ENCODE measurements at regions not wholly inside any gene's neighbourhood (a gene's known extent, or its start where the extent isn't known, plus 50 kb on each side); places are given as distances from the start of the nearest gene placed in this dataset.

- TF ChIP-seq ZBTB20 (CRISPR knock-in tag; IDR thresholded peaks at IDR 0.05; ENCODE audit: borderline replicate concordance, low read depth) = 0 out of 2 replicates have a peak, but pooled peaks have one; percentile 31
- peak; percentile 72; the same call in 1 of the 2 replicates for TF ChIP-seq ZNF710 (CRISPR knock-in tag; IDR thresholded peaks at IDR 0.05; ENCODE audit: borderline replicate concordance)
- no peak for TF ChIP-seq FOXA1 (IDR thresholded peaks at IDR 0.05)
- TF ChIP-seq FOXA1 (CRISPR knock-in tag; IDR thresholded peaks at IDR 0.05) = peak; percentile 87
- peak; percentile 59; the same call in 1 of the 2 replicates for TF ChIP-seq ZNF772 (CRISPR knock-in tag; IDR thresholded peaks at IDR 0.05)
- peak; percentile 63; the same call in 1 of the 2 replicates for TF ChIP-seq BRD4 (CRISPR knock-in tag; IDR thresholded peaks at IDR 0.05)
- no peak for TF ChIP-seq ZNF337 (CRISPR knock-in tag; IDR thresholded peaks at IDR 0.05; ENCODE audit: borderline replicate concordance, low read depth)
- peak; percentile 82 for TF ChIP-seq ARNTL (CRISPR knock-in tag; IDR thresholded peaks at IDR 0.05)
- no peak for TF ChIP-seq ZNF7 (CRISPR knock-in tag; IDR thresholded peaks at IDR 0.05)
- TF ChIP-seq KLF16 (CRISPR knock-in tag; IDR thresholded peaks at IDR 0.05) = peak in 1 of 2 experiments; percentile 48; a peak in 1 of 4 replicates
- TF ChIP-seq ZNF614 (CRISPR knock-in tag; IDR thresholded peaks at IDR 0.05; ENCODE audit: borderline replicate concordance) = peak; percentile 40; the same call in 1 of the 2 replicates
- TF ChIP-seq ZNF788 (CRISPR knock-in tag; IDR thresholded peaks at IDR 0.05; ENCODE audit: borderline replicate concordance) = peak; percentile 69; the same call in 1 of the 2 replicates
- TF ChIP-seq ZNF362 (CRISPR knock-in tag; IDR thresholded peaks at IDR 0.05; ENCODE audit: borderline replicate concordance) = peak; percentile 44; the same call in 1 of the 2 replicates
- no peak for TF ChIP-seq ZNF678 (CRISPR knock-in tag; IDR thresholded peaks at IDR 0.05)
- TF ChIP-seq XRCC5 (optimal IDR thresholded peaks at IDR 0.05; ENCODE audit: low read length) = no peak
- TF ChIP-seq HNRNPH1 (optimal IDR thresholded peaks at IDR 0.05; ENCODE audit: low read depth, low read length) = no peak
- 0 out of 2 replicates have a peak, but pooled peaks have one; percentile 7 for TF ChIP-seq TCF7 (IDR thresholded peaks at IDR 0.05; ENCODE audit: low read depth)
- no peak for TF ChIP-seq PTBP1 (IDR thresholded peaks at IDR 0.05; ENCODE audit: low read depth, low read length, poor library complexity, severe bottlenecking)
- no peak for TF ChIP-seq TBX3 (IDR thresholded peaks at IDR 0.05; ENCODE audit: borderline replicate concordance)
- peak; percentile 53; the same call in 1 of the 2 replicates for TF ChIP-seq ZNF430 (CRISPR knock-in tag; IDR thresholded peaks at IDR 0.05)
- peak; percentile 66; the same call in 1 of the 2 replicates for TF ChIP-seq DPF2 (CRISPR knock-in tag; IDR thresholded peaks at IDR 0.05; ENCODE audit: borderline replicate concordance, low read depth)
- peak; percentile 63; the same call in 1 of the 2 replicates for TF ChIP-seq KDM6A (CRISPR knock-in tag; IDR thresholded peaks at IDR 0.05; ENCODE audit: low read depth)
- TF ChIP-seq BCLAF1 (IDR thresholded peaks at IDR 0.05) = no peak
Measured at GRCh38 chr5:173719731-173720082, 103.3 kb upstream of the BOD1 start (continued).

Data from HepG2 (cell line).